ENCODE measurements at regions not wholly inside any gene's neighbourhood (a gene's known extent, or its start where the extent isn't known, plus 50 kb on each side); places are given as distances from the start of the nearest gene placed in this dataset.

GRCh38 chr9:86469476-86470250 lies 115.5 kb upstream of the TUT7 start:
- no peak overlapping the region for H3K4me3 Mint-ChIP-seq
- no peaks in the 10 kb centered on the region for H3K9me3 Mint-ChIP-seq
- peaks cover 21% of the 10 kb centered on the region for H3K27me3 Mint-ChIP-seq
- H3K27ac Mint-ChIP-seq = no peak overlapping the region
- H3K4me1 Mint-ChIP-seq = no peaks in the 10 kb centered on the region
- H3K36me3 Mint-ChIP-seq = no peaks in the 10 kb centered on the region
- DNase-seq = no peak

- Mint-ChIP-seq H3K36me3 (no peaks in the 10 kb centered on the region), H3K4me3 (no peak overlapping the region), H3K27ac (no peak overlapping the region), H3K9me3 (no peaks in the 10 kb centered on the region), H3K4me1 (no peaks in the 10 kb centered on the region), H3K27me3 (peaks cover 12% of the 10 kb centered on the region)
- no peak for DNase-seq
These were observed 110.0 kb upstream of the TUT7 start for GRCh38 chr9:86464242-86464641.

- Mint-ChIP-seq H3K9me3 (no peaks in the 10 kb centered on the region), H3K4me1 (no peaks in the 10 kb centered on the region), H3K4me3 (no peak overlapping the region), H3K27ac (no peak overlapping the region), H3K27me3 (peaks cover under 1% of the 10 kb centered on the region), H3K36me3 (no peaks in the 10 kb centered on the region)
- DNase-seq = no peak
These were observed 106.2 kb upstream of the TUT7 start for GRCh38 chr9:86460216-86461002.

GRCh38 chr9:86459599-86460155 lies 105.5 kb upstream of the TUT7 start:
- H3K27me3 Mint-ChIP-seq = no peaks in the 10 kb centered on the region

GRCh38 chr9:86459191-86459590 lies 105.0 kb upstream of the TUT7 start:
- Mint-ChIP-seq H3K36me3 (no peaks in the 10 kb centered on the region), H3K9me3 (no peaks in the 10 kb centered on the region), H3K4me3 (no peak overlapping the region), H3K27me3 (no peaks in the 10 kb centered on the region), H3K27ac (no peak overlapping the region), H3K4me1 (no peaks in the 10 kb centered on the region)
- no peak for DNase-seq

More at GRCh38 chr9:86459599-86460155, 105.5 kb upstream of the TUT7 start:
- Mint-ChIP-seq H3K36me3 (no peaks in the 10 kb centered on the region), H3K9me3 (no peaks in the 10 kb centered on the region), H3K4me3 (no peak overlapping the region), H3K27ac (no peak overlapping the region), H3K4me1 (no peaks in the 10 kb centered on the region)
- no peak for DNase-seq

GRCh38 chr9:86458191-86458855 lies 104.1 kb upstream of the TUT7 start:
- H3K4me3 Mint-ChIP-seq = no peak overlapping the region
- no peaks in the 10 kb centered on the region for H3K9me3 Mint-ChIP-seq
- no peak for DNase-seq
- H3K36me3 Mint-ChIP-seq = no peaks in the 10 kb centered on the region
- no peaks in the 10 kb centered on the region for H3K4me1 Mint-ChIP-seq
- no peak overlapping the region for H3K27ac Mint-ChIP-seq
- no peaks in the 10 kb centered on the region for H3K27me3 Mint-ChIP-seq

- Mint-ChIP-seq H3K27ac (no peak overlapping the region), H3K4me1 (no peaks in the 10 kb centered on the region), H3K4me3 (no peak overlapping the region)
These were observed 102.2 kb upstream of the TUT7 start for GRCh38 chr9:86456416-86456815.

GRCh38 chr9:86454701-86455615 lies 100.7 kb upstream of the TUT7 start:
- Mint-ChIP-seq H3K4me3 (no peak overlapping the region), H3K4me1 (no peaks in the 10 kb centered on the region), H3K27me3 (no peaks in the 10 kb centered on the region), H3K36me3 (no peaks in the 10 kb centered on the region), H3K9me3 (no peaks in the 10 kb centered on the region), H3K27ac (no peak overlapping the region)
- DNase-seq = no peak

More at GRCh38 chr9:86456416-86456815, 102.2 kb upstream of the TUT7 start:
- H3K27me3 Mint-ChIP-seq = no peaks in the 10 kb centered on the region
- H3K9me3 Mint-ChIP-seq = no peaks in the 10 kb centered on the region
- no peak for DNase-seq
- H3K36me3 Mint-ChIP-seq = no peaks in the 10 kb centered on the region

- H3K4me1 Mint-ChIP-seq = no peaks in the 10 kb centered on the region
- H3K4me3 Mint-ChIP-seq = no peak overlapping the region
- DNase-seq = no peak
- no peaks in the 10 kb centered on the region for H3K9me3 Mint-ChIP-seq
- no peaks in the 10 kb centered on the region for H3K27me3 Mint-ChIP-seq
- no peaks in the 10 kb centered on the region for H3K36me3 Mint-ChIP-seq
- H3K27ac Mint-ChIP-seq = no peak overlapping the region
These were observed 98.1 kb upstream of the TUT7 start for GRCh38 chr9:86452201-86452828.

- H3K4me1 Mint-ChIP-seq = no peaks in the 10 kb centered on the region
- no peak for DNase-seq
- peaks cover 7% of the 10 kb centered on the region for H3K27me3 Mint-ChIP-seq
- no peak overlapping the region for H3K4me3 Mint-ChIP-seq
- no peaks in the 10 kb centered on the region for H3K9me3 Mint-ChIP-seq
- no peak overlapping the region for H3K27ac Mint-ChIP-seq
- no peaks in the 10 kb centered on the region for H3K36me3 Mint-ChIP-seq
These were observed 95.0 kb upstream of the TUT7 start for GRCh38 chr9:86449246-86449645.

GRCh38 chr9:86445671-86446070 lies 91.5 kb upstream of the TUT7 start:
- H3K4me3 Mint-ChIP-seq = no peak overlapping the region
- no peaks in the 10 kb centered on the region for H3K4me1 Mint-ChIP-seq
- no peak overlapping the region for H3K27ac Mint-ChIP-seq
- DNase-seq = no peak
- H3K9me3 Mint-ChIP-seq = no peaks in the 10 kb centered on the region
- H3K36me3 Mint-ChIP-seq = no peaks in the 10 kb centered on the region
- peaks cover 26% of the 10 kb centered on the region for H3K27me3 Mint-ChIP-seq

GRCh38 chr9:86443992-86444391 lies 89.8 kb upstream of the TUT7 start:
- Mint-ChIP-seq H3K36me3 (no peaks in the 10 kb centered on the region), H3K9me3 (no peaks in the 10 kb centered on the region), H3K27ac (no peak overlapping the region), H3K4me3 (no peak overlapping the region), H3K4me1 (no peaks in the 10 kb centered on the region), H3K27me3 (peaks cover 29% of the 10 kb centered on the region)
- DNase-seq = no peak

GRCh38 chr9:86434039-86434726 lies 80.0 kb upstream of the TUT7 start:
- Mint-ChIP-seq H3K36me3 (no peaks in the 10 kb centered on the region), H3K27ac (no peak overlapping the region), H3K4me1 (no peaks in the 10 kb centered on the region), H3K4me3 (no peak overlapping the region), H3K9me3 (peaks cover 2% of the 10 kb centered on the region), H3K27me3 (peaks cover 17% of the 10 kb centered on the region)
- no peak for DNase-seq

All from activated naive CD8-positive, alpha-beta T cell treated with anti-CD3 and anti-CD28 coated beads for 36 hours (primary cell).